ENCODE measurements at regions not wholly inside any gene's neighbourhood (a gene's known extent, or its start where the extent isn't known, plus 50 kb on each side); places are given as distances from the start of the nearest gene placed in this dataset.

GRCh38 chr1:239204401-239204800 lies 182.0 kb upstream of the CHRM3 start:
- Mint-ChIP-seq H3K9me3 (peaks cover 17% of the 10 kb centered on the region), H3K36me3 (peaks cover 14% of the 10 kb centered on the region), H3K27me3 (ENCODE audit: low read depth) (peaks cover 3% of the 10 kb centered on the region; the same call in 1 of the 2 replicates), H3K4me1 (no peaks in the 10 kb centered on the region), H3K4me3 (no peak overlapping the region), H3K27ac (no peak overlapping the region)
- no peak for TF ChIP-seq NFE2L1 (CRISPR knock-in tag; IDR thresholded peaks at IDR 0.05)
- TF ChIP-seq TP53 (CRISPR knock-in tag; IDR thresholded peaks at IDR 0.05): no peak
- no peak for TF ChIP-seq FOXP4 (CRISPR knock-in tag; IDR thresholded peaks at IDR 0.05)
- TF ChIP-seq KAT7 (CRISPR knock-in tag; IDR thresholded peaks at IDR 0.05; ENCODE audit: borderline replicate concordance): no peak
- no peak for TF ChIP-seq NR2C2 (CRISPR knock-in tag; IDR thresholded peaks at IDR 0.05)
- TF ChIP-seq CREB1 (CRISPR knock-in tag; IDR thresholded peaks at IDR 0.05): no peak
- ATAC-seq (no peak), DNase-seq (ENCODE audit: low spot score) (no peak)
- POLR2A ChIA-PET: no interaction called here
- CTCF ChIA-PET: no interaction called here

GRCh38 chr1:239197871-239198270 lies 188.5 kb upstream of the CHRM3 start:
- TF ChIP-seq STAT6 (CRISPR knock-in tag; conservative IDR thresholded peaks at IDR 0.05; ENCODE audit: low read depth) (no peak), GRHL2 (CRISPR knock-in tag; IDR thresholded peaks at IDR 0.05; ENCODE audit: insufficient replicate concordance, severe bottlenecking) (no peak), PREB (CRISPR knock-in tag; IDR thresholded peaks at IDR 0.05; ENCODE audit: borderline replicate concordance) (no peak), FOXJ3 (CRISPR knock-in tag; IDR thresholded peaks at IDR 0.05; ENCODE audit: borderline replicate concordance) (no peak), ZNF671 (CRISPR knock-in tag; IDR thresholded peaks at IDR 0.05) (no peak), ZNF396 (CRISPR knock-in tag; IDR thresholded peaks at IDR 0.05; ENCODE audit: borderline replicate concordance) (no peak), CTCF (IDR thresholded peaks at IDR 0.05) (no peak), RORB (CRISPR knock-in tag; IDR thresholded peaks at IDR 0.05) (no peak), NFE2L1 (CRISPR knock-in tag; IDR thresholded peaks at IDR 0.05) (no peak), KAT7 (CRISPR knock-in tag; IDR thresholded peaks at IDR 0.05; ENCODE audit: borderline replicate concordance) (no peak), MAX (CRISPR knock-in tag; IDR thresholded peaks at IDR 0.05) (no peak), ERG (CRISPR knock-in tag; IDR thresholded peaks at IDR 0.05) (no peak)
- Mint-ChIP-seq H3K9me3 (peaks cover 43% of the 10 kb centered on the region), H3K36me3 (peaks cover 16% of the 10 kb centered on the region), H3K27me3 (ENCODE audit: low read depth) (peaks cover 3% of the 10 kb centered on the region; the same call in 1 of the 2 replicates), H3K4me3 (no peak overlapping the region), H3K27ac (no peak overlapping the region), H3K4me1 (no peaks in the 10 kb centered on the region)
- ChIA-PET POLR2A (no interaction called here), CTCF (no interaction called here)
- DNase-seq (ENCODE audit: low spot score) (no peak), ATAC-seq (no peak)
